Neuronal stem cell (in vitro differentiated cells): ENCODE measurements at regions not wholly inside any gene's neighbourhood (a gene's known extent, or its start where the extent isn't known, plus 50 kb on each side); places are given as distances from the start of the nearest gene placed in this dataset.
A peak's percentile ranks its signal among the peaks of the same experiment; 100 is the strongest.

ENCODE experiments used
- DNase-seq: peaks from one replicate; pipeline ENCODE4 v3.0.0-alpha.2; 2013; ENCODE audit warnings: low spot score
- H2AFZ ChIP-seq: one replicate; pipeline ENCODE4 v1.6.1; 2013; ENCODE audit warnings: mild to moderate bottlenecking, low read length, inconsistent platforms
- H2AK5ac ChIP-seq: 2 replicates; pipeline ENCODE4 v1.6.1; 2013; ENCODE audit warnings: low read depth, mild to moderate bottlenecking, inconsistent platforms, low read length, moderate library complexity, mixed read lengths
- H2BK120ac ChIP-seq: 2 replicates; pipeline ENCODE4 v1.6.1; 2013; ENCODE audit warnings: low read depth, mild to moderate bottlenecking, inconsistent platforms, low read length, moderate library complexity, mixed read lengths
- H2BK12ac ChIP-seq: one replicate; pipeline ENCODE4 v1.6.1; 2013; ENCODE audit warnings: low read length, inconsistent platforms
- H2BK15ac ChIP-seq: 2 replicates; pipeline ENCODE4 v1.6.1; 2013; ENCODE audit warnings: mild to moderate bottlenecking, low read length, inconsistent platforms, mixed read lengths
- H2BK5ac ChIP-seq: one replicate; pipeline ENCODE4 v1.6.1; 2013; ENCODE audit warnings: inconsistent platforms, mild to moderate bottlenecking, low read length, moderate library complexity
- H3K14ac ChIP-seq: one replicate; pipeline ENCODE4 v1.6.1; 2013; ENCODE audit warnings: low read length, inconsistent platforms
- H3K18ac ChIP-seq: 2 replicates; pipeline ENCODE4 v1.6.1; 2013; ENCODE audit warnings: low read length, inconsistent platforms
- H3K23ac ChIP-seq: 2 replicates; pipeline ENCODE4 v1.6.1; 2013; ENCODE audit warnings: low read depth, mild to moderate bottlenecking, mixed read lengths, low read length, inconsistent platforms; ENCODE audit not compliant: poor library complexity
- H3K27ac ChIP-seq: replicated peaks from 3 replicates; pipeline ENCODE4 v1.5.1; 2013; ENCODE audit warnings: low read length, inconsistent platforms
- H3K27me3 ChIP-seq, 3 experiments: 2 replicates each; pipeline ENCODE4 v1.6.1; 2013; ENCODE audit warnings: low read length in 3 of 3, mild to moderate bottlenecking in 2 of 3, inconsistent platforms in 1 of 3, low read depth in 1 of 3, mixed read lengths in 1 of 3, moderate library complexity in 1 of 3; ENCODE audit not compliant: control insufficient read depth in 3 of 3, insufficient read depth in 3 of 3
- H3K36me3 ChIP-seq, 2 donors: replicated peaks in 1 of 2; 2 replicates each; pipeline ENCODE4 v1.6.1; 2013; ENCODE audit warnings: low read length in 2 of 2; ENCODE audit not compliant: control insufficient read depth in 2 of 2, insufficient read depth in 2 of 2
- H3K4ac ChIP-seq: 2 replicates; pipeline ENCODE4 v1.6.1; 2013; ENCODE audit warnings: inconsistent platforms, mild to moderate bottlenecking, low read length, moderate library complexity
- H3K4me1 ChIP-seq, 2 donors: 1 replicate in 1 of 2; 2 replicates in 1 of 2; pipeline ENCODE4 v1.6.1; 2013; ENCODE audit warnings: low read length in 2 of 2, low read depth in 1 of 2; ENCODE audit not compliant: control insufficient read depth in 2 of 2, insufficient read depth in 1 of 2
- H3K4me2 ChIP-seq: one replicate; pipeline ENCODE4 v1.6.1; 2013; ENCODE audit warnings: mild to moderate bottlenecking, low read length, inconsistent platforms; ENCODE audit not compliant: insufficient read depth, poor library complexity, severe bottlenecking
- H3K4me3 ChIP-seq, 2 donors: 2 replicates each; pipeline ENCODE4 v1.5.1; 2013; ENCODE audit warnings: low read length in 2 of 2, mild to moderate bottlenecking in 2 of 2, inconsistent platforms in 1 of 2, moderate library complexity in 1 of 2
- H3K79me1 ChIP-seq: one replicate; pipeline ENCODE4 v1.6.1; 2013; ENCODE audit warnings: low read depth, mild to moderate bottlenecking, inconsistent platforms, low read length, moderate library complexity
- H3K9ac ChIP-seq: one replicate; pipeline ENCODE4 v1.6.1; 2013; ENCODE audit warnings: mild to moderate bottlenecking, low read depth, low read length, inconsistent platforms; ENCODE audit not compliant: poor library complexity
- H3K9me3 ChIP-seq, 2 donors: replicated peaks in 1 of 2; 2 replicates each; pipeline versions ENCODE3 to v1.6.1; 2013; ENCODE audit warnings: low read length in 2 of 2, mild to moderate bottlenecking in 2 of 2, inconsistent platforms in 1 of 2, low read depth in 1 of 2, mixed read lengths in 1 of 2, moderate library complexity in 1 of 2; ENCODE audit not compliant: control insufficient read depth in 2 of 2, insufficient read depth in 1 of 2
- H4K8ac ChIP-seq: one replicate; pipeline ENCODE4 v1.6.1; 2013; ENCODE audit warnings: low read depth, mild to moderate bottlenecking, inconsistent platforms, low read length, moderate library complexity
- H4K91ac ChIP-seq: one replicate; pipeline ENCODE4 v1.6.1; 2013; ENCODE audit warnings: low read length, low read depth, mild to moderate bottlenecking, inconsistent platforms; ENCODE audit not compliant: poor library complexity
- WGBS, 2 donors: extraction: QIAGEN DNeasy Blood & Tissue Kit; methylation state at CpG; one replicate each; pipeline ENCODE4 v1.1.7; 2013; ENCODE audit warnings: missing lambda C conversion rate in 2 of 2, mixed read lengths in 1 of 2; ENCODE audit not compliant: insufficient read length in 2 of 2, insufficient replicate concordance in 1 of 2; ENCODE audit errors: extremely low coverage in 2 of 2; 5-methylcytosine and 5-hydroxymethylcytosine counted together

DNA sequence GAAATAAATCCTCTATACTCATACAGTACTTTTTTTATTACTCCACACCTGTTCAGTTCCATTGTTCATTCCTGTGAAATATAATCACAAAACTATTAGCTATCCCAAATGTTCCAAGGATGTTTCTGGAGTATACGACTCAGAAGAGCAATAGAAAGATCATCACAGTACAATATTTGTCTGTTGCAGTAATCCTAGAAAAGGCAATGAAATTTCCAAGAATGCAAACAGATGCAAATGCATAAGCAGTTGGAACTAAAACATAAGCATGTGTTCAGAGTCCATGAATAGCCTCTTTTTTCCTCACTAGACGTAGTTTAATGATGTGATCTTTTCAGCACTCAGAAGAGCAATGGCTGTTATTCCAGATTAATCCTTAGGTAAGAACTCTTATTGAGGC lies 55.2 kb downstream of the RTL3 start:
- Histone ChIP-seq H2BK5ac (no peak overlapping the region), H3K14ac (no peak overlapping the region), H3K23ac (no peak overlapping the region), H3K18ac (no peak overlapping the region), H4K91ac (no peak overlapping the region), H2AK5ac (no peak overlapping the region), H3K4me1 (no peaks in the 10 kb centered on the region), H2BK12ac (no peak overlapping the region), H3K27me3 (no peaks in the 10 kb centered on the region), H2BK120ac (no peak overlapping the region), H3K36me3 (no peaks in the 10 kb centered on the region), H2AFZ (no peak overlapping the region), H3K27ac (no peak overlapping the region), H3K4me3 (no peak overlapping the region), H3K4me2 (no peak overlapping the region), H3K79me1 (no peaks in the 10 kb centered on the region), H3K9me3 (no peaks in the 10 kb centered on the region), H2BK15ac (no peak overlapping the region), H3K9ac (no peak overlapping the region), H3K4ac (no peak overlapping the region), H4K8ac (no peak overlapping the region)
- DNase-seq, result no peak
- no CpG with 5 or more reads among the region's 2 CpGs for WGBS, 2 donors

DNA sequence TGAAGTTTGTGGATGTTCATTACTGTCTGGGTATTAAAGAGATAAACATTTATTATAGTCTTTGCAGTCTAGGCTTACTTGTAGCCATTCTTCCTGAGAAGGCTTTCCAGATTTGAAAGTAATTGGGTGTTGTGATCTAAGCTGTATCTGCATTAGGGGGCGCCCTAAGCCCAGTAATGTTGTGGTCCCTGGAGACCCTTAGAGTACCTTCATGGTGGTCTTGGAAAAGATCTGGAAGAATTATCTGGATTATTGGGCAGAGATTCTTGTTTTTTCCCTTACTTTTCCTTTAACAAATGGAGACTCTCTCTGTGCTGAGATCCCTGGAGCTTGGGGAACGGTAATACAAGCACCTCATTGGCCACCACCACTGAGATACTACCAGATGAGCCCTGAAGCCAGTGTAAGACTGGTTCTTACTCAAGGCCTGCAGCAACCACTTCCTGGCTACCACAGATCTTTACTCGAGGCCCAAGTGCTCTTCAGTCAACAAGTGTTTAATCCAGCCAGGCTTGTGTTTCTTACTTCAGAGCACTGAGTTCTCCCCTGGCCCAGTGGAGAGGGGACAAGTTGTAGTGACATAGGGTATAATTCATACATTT lies 63.1 kb downstream of the RTL3 start:
- no peak overlapping the region for H4K91ac ChIP-seq
- H2BK5ac ChIP-seq, result no peak overlapping the region
- H3K9ac ChIP-seq, result no peak overlapping the region
- DNase-seq, result peak; percentile 36
- H3K9me3 ChIP-seq, result no peaks in the 10 kb centered on the region
- WGBS, 2 donors, result no CpG with 5 or more reads among the region's 3 CpGs
- no peaks in the 10 kb centered on the region for H3K36me3 ChIP-seq
- no peak overlapping the region for H2BK15ac ChIP-seq
- no peaks in the 10 kb centered on the region for H3K79me1 ChIP-seq
- no peak overlapping the region for H2AFZ ChIP-seq
- no peak overlapping the region for H3K18ac ChIP-seq
- H3K4me3 ChIP-seq, result no peak overlapping the region
- H2BK120ac ChIP-seq, result no peak overlapping the region
- no peaks in the 10 kb centered on the region for H3K4me1 ChIP-seq
- no peak overlapping the region for H3K4me2 ChIP-seq
- no peak overlapping the region for H2AK5ac ChIP-seq
- no peaks in the 10 kb centered on the region for H3K27me3 ChIP-seq
- no peak overlapping the region for H2BK12ac ChIP-seq
- no peak overlapping the region for H3K27ac ChIP-seq
- no peak overlapping the region for H3K23ac ChIP-seq
- no peak overlapping the region for H3K4ac ChIP-seq
- H3K14ac ChIP-seq, result no peak overlapping the region
- H4K8ac ChIP-seq, result no peak overlapping the region

GRCh38 chrX:78593701-78594100 lies 65.4 kb downstream of the RTL3 start:
- Histone ChIP-seq H3K18ac (no peak overlapping the region), H3K36me3 (no peaks in the 10 kb centered on the region), H2AK5ac (no peak overlapping the region), H3K4me3 (no peak overlapping the region), H2BK5ac (no peak overlapping the region), H2BK12ac (no peak overlapping the region), H2AFZ (no peak overlapping the region), H4K91ac (no peak overlapping the region), H3K9ac (no peak overlapping the region), H3K79me1 (no peaks in the 10 kb centered on the region), H3K27me3 (no peaks in the 10 kb centered on the region), H3K4ac (no peak overlapping the region), H3K9me3 (no peaks in the 10 kb centered on the region), H3K4me2 (no peak overlapping the region), H3K4me1 (no peaks in the 10 kb centered on the region), H2BK15ac (no peak overlapping the region), H3K27ac (no peak overlapping the region), H2BK120ac (no peak overlapping the region), H3K23ac (no peak overlapping the region), H3K14ac (no peak overlapping the region), H4K8ac (no peak overlapping the region)
- WGBS, 2 donors, result no CpG with 5 or more reads among the region's 1 CpG
- no peak for DNase-seq

DNA sequence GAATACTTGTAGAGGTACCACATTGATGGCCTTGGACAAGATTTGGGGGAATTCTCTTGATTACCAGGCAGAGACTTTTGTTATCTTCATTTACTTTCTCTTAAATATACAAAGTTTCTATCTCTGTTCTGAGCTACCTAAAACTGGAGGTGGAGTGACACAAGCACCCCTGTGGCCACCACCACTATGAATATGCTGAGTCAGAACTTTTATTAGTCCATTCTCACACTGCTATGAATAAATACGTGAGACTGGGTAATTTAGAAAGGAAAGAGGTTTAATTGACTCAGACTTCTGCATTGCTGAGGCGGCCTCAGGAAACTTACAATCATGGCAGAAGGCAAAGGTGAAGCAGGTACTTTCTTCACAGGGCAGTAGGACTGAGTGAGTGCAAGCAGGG lies 67.1 kb downstream of the RTL3 start:
- Histone ChIP-seq H2BK12ac (no peak overlapping the region), H3K36me3 (no peaks in the 10 kb centered on the region)
- no CpG with 5 or more reads among the region's 2 CpGs for WGBS, 2 donors

More for the DNA sequence above, 67.1 kb downstream of the RTL3 start:
- no peak overlapping the region for H4K8ac ChIP-seq
- H3K18ac ChIP-seq, result no peak overlapping the region
- H2AK5ac ChIP-seq, result no peak overlapping the region
- no peak for DNase-seq
- no peaks in the 10 kb centered on the region for H3K27me3 ChIP-seq
- H3K14ac ChIP-seq, result no peak overlapping the region
- no peak overlapping the region for H2BK120ac ChIP-seq
- no peak overlapping the region for H3K4me2 ChIP-seq
- H3K9ac ChIP-seq, result no peak overlapping the region
- no peak overlapping the region for H2AFZ ChIP-seq
- no peak overlapping the region for H4K91ac ChIP-seq
- H2BK5ac ChIP-seq, result no peak overlapping the region
- no peaks in the 10 kb centered on the region for H3K79me1 ChIP-seq
- H3K23ac ChIP-seq, result no peak overlapping the region
- H3K9me3 ChIP-seq, result no peaks in the 10 kb centered on the region
- H3K27ac ChIP-seq, result no peak overlapping the region
- no peaks in the 10 kb centered on the region for H3K4me1 ChIP-seq
- H3K4me3 ChIP-seq, result no peak overlapping the region
- H2BK15ac ChIP-seq, result no peak overlapping the region
- no peak overlapping the region for H3K4ac ChIP-seq
